ENCODE measurements at regions not wholly inside any gene's neighbourhood (a gene's known extent, or its start where the extent isn't known, plus 50 kb on each side); places are given as distances from the start of the nearest gene placed in this dataset.

GRCh38 chr11:92714111-92714510, 255.3 kb upstream of the MTNR1B start:
- H3K36me3 Mint-ChIP-seq (ENCODE audit: low read depth): no peaks in the 10 kb centered on the region
- CTCF ChIA-PET: no interaction called here
- no peak for TF ChIP-seq CTCF (IDR thresholded peaks at IDR 0.05)

GRCh38 chr11:92717240-92717639, 252.2 kb upstream of the MTNR1B start:
- ATAC-seq (ENCODE audit: low read depth) (no peak), DNase-seq (no peak)
- ChIA-PET POLR2A (no interaction called here), CTCF (no interaction called here)
- Mint-ChIP-seq H3K9me3 (no peaks in the 10 kb centered on the region), H3K27me3 (no peaks in the 10 kb centered on the region), H3K4me3 (no peak overlapping the region), H3K4me1 (no peaks in the 10 kb centered on the region), H3K36me3 (ENCODE audit: low read depth) (no peaks in the 10 kb centered on the region), H3K27ac (no peak overlapping the region)
- TF ChIP-seq CTCF (IDR thresholded peaks at IDR 0.05): no peak
- intact Hi-C loops (cut with micrococcal nuclease): no loop called here

More at GRCh38 chr11:92714111-92714510, 255.3 kb upstream of the MTNR1B start:
- Mint-ChIP-seq H3K27ac (no peak overlapping the region), H3K27me3 (no peaks in the 10 kb centered on the region), H3K4me1 (no peaks in the 10 kb centered on the region), H3K4me3 (no peak overlapping the region), H3K9me3 (no peaks in the 10 kb centered on the region)
- intact Hi-C loops (cut with micrococcal nuclease): no loop called here
- POLR2A ChIA-PET: no interaction called here
- DNase-seq (no peak), ATAC-seq (ENCODE audit: low read depth) (no peak)

- intact Hi-C loops (cut with micrococcal nuclease): no loop called here
- ATAC-seq (ENCODE audit: low read depth) (no peak), DNase-seq (no peak)
- H3K27ac Mint-ChIP-seq: no peak overlapping the region
- CTCF ChIA-PET: no interaction called here
- H3K9me3 Mint-ChIP-seq: peaks cover 6% of the 10 kb centered on the region
- POLR2A ChIA-PET: no interaction called here
- no peak overlapping the region for H3K4me3 Mint-ChIP-seq
- no peaks in the 10 kb centered on the region for H3K27me3 Mint-ChIP-seq
- no peak for TF ChIP-seq CTCF (IDR thresholded peaks at IDR 0.05)
- no peaks in the 10 kb centered on the region for H3K36me3 Mint-ChIP-seq (ENCODE audit: low read depth)
- no peaks in the 10 kb centered on the region for H3K4me1 Mint-ChIP-seq
Measured at GRCh38 chr11:92720385-92720784, 249.1 kb upstream of the MTNR1B start.

- Mint-ChIP-seq H3K27ac (no peak overlapping the region), H3K4me1 (no peaks in the 10 kb centered on the region), H3K4me3 (no peak overlapping the region), H3K27me3 (no peaks in the 10 kb centered on the region), H3K36me3 (ENCODE audit: low read depth) (no peaks in the 10 kb centered on the region), H3K9me3 (peaks cover 6% of the 10 kb centered on the region)
- ChIA-PET CTCF (no interaction called here), POLR2A (no interaction called here)
- intact Hi-C loops (cut with micrococcal nuclease): no loop called here
- ATAC-seq (ENCODE audit: low read depth) (no peak), DNase-seq (no peak)
- TF ChIP-seq CTCF (IDR thresholded peaks at IDR 0.05): no peak
Measured at GRCh38 chr11:92725352-92725751, 244.1 kb upstream of the MTNR1B start.

GRCh38 chr11:92727123-92727522, 242.3 kb upstream of the MTNR1B start:
- DNase-seq: no peak
- Mint-ChIP-seq H3K4me1 (no peaks in the 10 kb centered on the region), H3K27me3 (no peaks in the 10 kb centered on the region), H3K9me3 (peaks cover 6% of the 10 kb centered on the region), H3K36me3 (ENCODE audit: low read depth) (no peaks in the 10 kb centered on the region), H3K4me3 (no peak overlapping the region), H3K27ac (no peak overlapping the region)
- intact Hi-C loops (cut with micrococcal nuclease): no loop called here
- CTCF ChIA-PET: no interaction called here
- no peak for ATAC-seq (ENCODE audit: low read depth)
- TF ChIP-seq CTCF (IDR thresholded peaks at IDR 0.05): no peak
- POLR2A ChIA-PET: no interaction called here

All from activated B cell treated with CpG ODN at 0.5 μM for 24 hours (primary cell).